GM21825 (cell line): ENCODE measurements at regions not wholly inside any gene's neighbourhood (a gene's known extent, or its start where the extent isn't known, plus 50 kb on each side); places are given as distances from the start of the nearest gene placed in this dataset.
"Not testable (repeated sequence)": the region's sequence is repeated elsewhere in the genome, so short reads cannot be mapped to it uniquely, and the experiment has no call there.

ENCODE experiments used
- ATAC-seq: cut with Tn5 transposase; IDR thresholded peaks from one replicate; pipeline ENCODE4 v1.9.1; 2021; ENCODE audit warnings: mild to moderate bottlenecking, moderate library complexity; ENCODE audit not compliant: unreplicated experiment

GRCh38 chr13:31385540-31385939 is 185.8 kb downstream of the B3GLCT start:
- no peak for ATAC-seq

GRCh38 chr13:31394506-31394905 is 194.7 kb downstream of the B3GLCT start:
- ATAC-seq: no peak

GRCh38 chr13:31395090-31395489 is 195.3 kb downstream of the B3GLCT start:
- no peak for ATAC-seq

GRCh38 chr13:31399690-31400089 is 199.9 kb downstream of the B3GLCT start:
- ATAC-seq: no peak

DNA sequence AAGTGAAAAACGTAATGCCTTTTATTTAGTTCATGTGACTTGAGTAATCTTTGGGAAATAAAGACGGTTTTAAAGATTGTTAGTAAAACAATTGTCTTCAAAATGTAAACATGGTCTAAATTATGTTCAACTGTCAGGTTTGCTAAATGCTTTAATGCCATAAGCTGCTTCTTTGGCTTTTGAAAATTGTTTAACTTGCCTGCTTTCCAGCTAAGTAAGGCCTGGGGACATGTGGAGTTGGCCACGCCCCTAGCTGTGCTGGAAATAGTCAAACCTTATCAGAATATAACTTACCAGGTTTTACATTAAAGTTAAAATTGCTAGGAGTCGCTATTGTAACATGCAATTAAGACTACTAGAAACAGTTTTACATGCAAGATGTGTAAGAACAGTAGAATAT is 203.9 kb downstream of the B3GLCT start:
- not testable (repeated sequence) for ATAC-seq

GRCh38 chr13:31408927-31409326 is 209.2 kb downstream of the B3GLCT start:
- ATAC-seq: no peak

GRCh38 chr13:31409678-31410356 is 210.0 kb downstream of the B3GLCT start:
- no peak for ATAC-seq

GRCh38 chr13:31413516-31413915 is 213.7 kb downstream of the B3GLCT start:
- ATAC-seq: no peak

DNA sequence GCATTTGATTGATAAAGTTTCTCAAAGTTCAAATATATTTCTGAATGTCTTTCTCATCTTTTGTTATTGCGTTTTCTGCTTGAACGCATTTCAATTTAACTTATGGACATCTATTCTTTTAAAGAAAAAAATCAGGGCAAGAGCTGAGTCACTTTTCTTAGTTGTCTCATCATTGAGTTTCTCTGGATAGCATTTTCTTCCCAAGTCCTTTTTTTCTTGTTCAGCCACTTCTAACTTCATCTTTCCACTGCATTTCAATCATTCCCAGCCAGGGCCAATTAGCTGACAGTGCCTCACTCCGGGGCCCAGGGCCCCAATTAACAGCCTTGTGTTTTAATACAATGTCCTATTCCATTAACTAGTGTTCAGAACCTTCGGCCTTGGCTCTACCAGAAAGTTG is 216.3 kb downstream of the B3GLCT start:
- ATAC-seq: no peak

- no peak for ATAC-seq
Observed at GRCh38 chr13:31418186-31418585, 218.4 kb downstream of the B3GLCT start.

DNA sequence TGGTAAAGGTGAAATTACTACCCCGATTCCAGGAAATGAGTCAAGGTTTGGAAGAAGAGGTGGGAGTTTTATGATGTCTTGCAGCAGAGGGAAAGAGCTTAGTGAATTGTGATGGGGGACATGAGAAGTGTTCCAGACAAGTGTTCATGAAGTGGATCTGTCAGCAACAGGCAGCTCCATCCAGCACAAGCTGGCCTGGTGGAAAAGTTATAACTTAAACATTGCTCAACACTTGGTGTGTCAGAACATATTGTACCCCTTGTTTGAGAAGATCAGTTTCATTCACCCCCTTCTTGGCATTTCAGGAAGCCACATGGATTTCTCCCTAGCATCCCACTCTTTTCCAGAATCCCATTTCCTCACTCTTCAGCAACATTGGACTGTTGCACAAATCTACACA is 222.0 kb downstream of the B3GLCT start:
- ATAC-seq: no peak

- ATAC-seq: peak; percentile 86
Observed at GRCh38 chr13:31424130-31424729, 224.5 kb downstream of the B3GLCT start.

DNA sequence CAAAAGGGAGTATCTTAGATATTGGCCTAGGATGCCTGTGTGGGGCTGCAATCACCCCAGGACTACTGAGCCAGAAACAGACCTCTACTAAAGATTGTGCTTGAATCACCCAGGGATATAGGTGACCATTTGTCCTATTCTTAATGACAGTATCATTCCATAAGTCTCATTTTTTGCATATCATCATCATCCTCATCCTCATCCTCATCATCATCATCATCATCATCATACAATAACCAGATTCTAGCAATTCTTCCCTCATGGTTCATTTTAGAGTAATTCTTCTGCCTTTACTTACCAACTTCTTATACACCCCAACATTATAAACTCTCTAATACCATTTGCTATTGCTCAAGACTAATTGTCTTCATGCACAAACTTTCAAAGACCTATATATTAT is 226.6 kb downstream of the B3GLCT start:
- no peak for ATAC-seq

GRCh38 chr13:31427151-31428100 is 227.7 kb downstream of the B3GLCT start:
- ATAC-seq: no peak

DNA sequence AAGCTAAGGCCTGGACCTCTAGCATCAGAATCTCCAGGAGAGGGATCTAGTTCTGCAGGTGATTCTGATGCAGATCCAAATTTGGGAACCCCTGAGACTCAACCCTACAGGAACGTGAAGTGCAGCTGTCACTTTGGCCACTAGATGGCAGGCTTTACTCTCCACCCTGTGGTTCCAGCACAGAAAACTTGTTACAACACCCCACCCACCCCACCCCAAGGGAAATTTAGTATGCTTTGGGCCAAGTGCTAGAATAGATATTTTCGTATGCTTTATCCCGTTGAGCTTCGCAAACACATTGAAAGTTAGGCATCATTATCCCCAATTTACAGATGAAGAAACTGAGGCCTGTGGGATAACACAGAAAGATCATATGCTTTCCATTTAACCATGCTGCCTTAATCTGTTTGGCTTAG is 232.0 kb downstream of the B3GLCT start:
- peak; percentile 64 for ATAC-seq

DNA sequence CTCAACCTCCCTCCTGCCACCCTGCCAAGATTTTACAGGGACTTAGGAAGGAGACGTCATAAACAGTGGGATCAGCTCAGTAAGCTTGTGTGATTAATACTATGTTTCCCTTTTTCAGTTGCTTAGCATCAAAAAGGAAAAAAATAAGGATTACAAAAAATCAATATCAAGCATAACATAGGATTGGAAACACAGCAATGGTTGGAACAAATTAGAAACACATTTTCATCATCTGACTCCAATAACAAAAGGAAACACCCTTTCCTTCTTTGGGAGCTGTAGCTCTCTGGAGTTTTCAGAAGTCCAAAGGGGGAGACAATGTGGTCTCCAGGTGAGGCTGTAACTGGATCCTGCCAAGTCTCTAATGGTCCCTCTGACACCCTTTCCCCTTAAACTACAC is 233.4 kb downstream of the B3GLCT start:
- ATAC-seq: no peak

DNA sequence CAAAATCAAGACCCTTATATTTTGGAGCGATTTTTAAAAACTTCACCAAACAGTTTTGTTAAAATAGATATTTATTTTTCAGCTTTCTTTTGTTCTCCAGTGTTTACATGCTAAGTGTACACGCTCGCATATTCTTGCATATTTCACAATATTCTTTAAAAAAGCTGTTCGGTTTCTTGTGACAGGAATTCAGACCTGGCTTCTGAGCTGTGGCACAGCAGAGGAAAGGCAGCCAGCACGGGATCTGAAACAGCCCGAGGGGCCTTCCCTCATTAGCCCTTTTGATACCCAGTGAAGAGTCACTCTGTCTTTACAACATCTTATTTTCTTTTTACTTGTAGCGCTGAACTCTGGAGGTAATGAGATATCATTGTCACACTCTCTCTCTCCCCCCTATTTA is 234.0 kb downstream of the B3GLCT start:
- no peak for ATAC-seq

DNA sequence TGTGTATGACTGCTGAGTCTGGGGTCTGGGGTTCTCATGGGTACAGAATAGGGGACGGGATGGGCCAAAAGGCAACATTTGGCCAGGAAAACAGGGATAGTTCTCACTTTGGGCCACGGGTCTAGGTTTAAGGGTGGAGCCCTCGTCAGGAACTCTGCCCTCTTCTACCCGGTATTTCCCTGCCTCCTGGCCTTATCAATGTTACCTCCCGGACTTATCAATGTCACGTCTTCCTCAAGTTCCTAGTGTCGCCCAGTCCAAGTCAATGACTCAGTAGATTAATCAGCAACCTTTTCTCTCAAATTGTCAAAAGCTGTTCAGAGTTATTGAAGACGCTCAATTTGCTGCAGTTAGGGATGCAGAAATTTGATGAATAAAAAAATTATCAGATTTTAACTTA is 234.8 kb downstream of the B3GLCT start:
- ATAC-seq: no peak

GRCh38 chr13:31435536-31435935 is 235.8 kb downstream of the B3GLCT start:
- ATAC-seq: no peak

DNA sequence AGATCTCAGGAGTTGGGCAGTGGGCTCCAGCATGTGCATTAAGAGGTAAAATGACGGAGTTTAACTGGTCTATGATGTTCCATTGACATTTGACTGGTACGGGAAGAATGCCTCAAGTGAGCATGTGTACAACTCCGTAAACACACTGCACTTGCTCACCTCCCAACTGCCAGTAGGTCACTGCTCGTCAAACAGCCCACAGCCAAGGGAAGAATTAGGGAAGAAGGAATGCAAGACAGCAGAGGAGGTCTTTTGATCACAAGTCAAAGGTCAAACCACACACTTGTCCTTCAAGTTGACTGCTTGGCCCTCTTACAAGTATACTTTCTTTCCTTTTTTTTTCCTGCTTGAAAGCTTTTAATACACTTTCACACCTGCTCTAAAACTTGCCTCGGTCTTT is 236.7 kb downstream of the B3GLCT start:
- no peak for ATAC-seq

DNA sequence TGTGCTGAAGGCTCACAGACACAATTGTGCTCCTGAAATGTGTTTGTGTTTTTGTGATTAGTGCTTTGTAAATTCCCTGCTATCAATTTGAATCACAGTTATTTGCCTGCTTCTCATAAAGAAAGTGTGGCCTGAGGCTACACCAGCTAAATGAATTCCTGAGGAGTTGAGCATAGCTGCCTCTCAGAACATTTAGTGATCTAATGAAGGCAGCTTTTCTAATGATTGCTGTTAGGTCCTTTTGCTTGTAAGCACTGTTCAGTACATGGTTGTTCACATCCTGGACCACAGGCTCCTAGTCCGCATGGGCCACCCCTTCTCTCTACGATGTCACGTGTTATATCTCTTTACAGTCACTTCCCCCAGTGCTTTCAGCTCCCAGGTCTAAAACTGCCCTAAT is 238.2 kb downstream of the B3GLCT start:
- no peak for ATAC-seq

GRCh38 chr13:31440132-31440531 is 240.4 kb downstream of the B3GLCT start:
- no peak for ATAC-seq
